A172 (cell line): ENCODE measurements at regions not wholly inside any gene's neighbourhood (a gene's known extent, or its start where the extent isn't known, plus 50 kb on each side); places are given as distances from the start of the nearest gene placed in this dataset.
A peak's percentile ranks its signal among the peaks of the same experiment; 100 is the strongest.

Experiments used
- DNase-seq: peaks from one replicate; pipeline ENCODE4 v3.0.0-alpha.2; 2015; ENCODE audit warnings: low spot score

GRCh38 chr3:159818399-159818798 lies 170.2 kb upstream of the IL12A start:
- no peak for DNase-seq

GRCh38 chr3:159818997-159819500 lies 169.6 kb upstream of the IL12A start:
- DNase-seq, result no peak

GRCh38 chr3:159819676-159820075 lies 169.0 kb upstream of the IL12A start:
- no peak for DNase-seq

DNA sequence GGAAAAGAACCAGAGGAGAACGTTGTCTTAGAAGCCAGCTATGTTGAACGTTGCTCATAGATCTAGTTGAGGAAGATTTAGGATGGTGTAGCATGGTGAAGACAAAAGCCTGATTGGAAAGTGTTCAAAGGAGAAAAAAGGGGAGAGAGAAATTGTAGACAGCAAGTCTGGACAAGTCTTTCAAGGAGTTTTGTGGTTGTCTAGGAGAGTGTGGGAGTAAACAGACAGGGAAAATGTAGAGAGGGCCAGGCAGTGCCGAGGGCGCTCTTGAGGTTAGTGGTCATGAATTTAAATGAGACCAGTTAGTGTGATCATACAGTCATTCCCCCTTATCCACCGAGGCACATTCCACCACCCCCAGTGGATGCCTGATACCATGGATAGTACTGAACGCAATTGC lies 167.5 kb upstream of the IL12A start:
- DNase-seq, result no peak

- no peak for DNase-seq
Observed at GRCh38 chr3:159821736-159822135, 166.9 kb upstream of the IL12A start.

DNA sequence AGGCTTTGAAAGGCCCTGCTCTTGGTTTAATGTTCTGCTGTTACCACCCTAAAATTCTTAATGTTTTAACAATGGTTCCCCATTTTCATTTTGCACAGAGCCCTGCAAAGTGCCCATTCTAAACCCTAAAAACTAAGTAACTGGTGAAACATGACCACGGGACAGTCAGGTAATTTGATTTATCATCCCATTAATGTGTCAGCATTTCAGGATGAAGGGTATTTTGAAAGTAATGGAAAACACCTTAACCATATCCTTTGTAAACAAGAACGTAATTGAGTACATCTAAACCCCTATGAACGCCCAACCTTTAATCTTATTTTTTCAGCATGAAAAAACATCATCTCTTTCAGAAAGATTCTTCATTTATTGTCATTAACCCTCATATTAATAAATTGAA lies 164.9 kb upstream of the IL12A start:
- DNase-seq, result no peak

DNA sequence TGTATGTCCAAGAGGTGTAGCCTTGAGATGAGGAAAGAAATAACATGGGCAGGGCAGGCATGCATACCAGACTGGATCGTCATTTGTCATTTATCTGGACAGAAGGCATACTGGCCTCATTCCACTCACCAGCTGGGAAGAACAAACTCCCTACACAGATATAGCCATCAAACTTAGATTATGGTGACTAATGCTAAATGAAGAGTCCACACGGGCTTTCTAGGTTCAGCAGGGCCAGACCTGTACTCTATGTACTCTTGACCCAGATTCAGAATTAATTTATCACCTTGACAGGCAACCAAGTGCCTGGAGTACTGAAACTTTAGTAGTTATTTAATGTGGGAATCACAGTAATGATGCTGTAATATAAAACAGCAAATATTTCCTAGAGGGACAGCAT lies 164.3 kb upstream of the IL12A start:
- DNase-seq, result peak; percentile 98

DNA sequence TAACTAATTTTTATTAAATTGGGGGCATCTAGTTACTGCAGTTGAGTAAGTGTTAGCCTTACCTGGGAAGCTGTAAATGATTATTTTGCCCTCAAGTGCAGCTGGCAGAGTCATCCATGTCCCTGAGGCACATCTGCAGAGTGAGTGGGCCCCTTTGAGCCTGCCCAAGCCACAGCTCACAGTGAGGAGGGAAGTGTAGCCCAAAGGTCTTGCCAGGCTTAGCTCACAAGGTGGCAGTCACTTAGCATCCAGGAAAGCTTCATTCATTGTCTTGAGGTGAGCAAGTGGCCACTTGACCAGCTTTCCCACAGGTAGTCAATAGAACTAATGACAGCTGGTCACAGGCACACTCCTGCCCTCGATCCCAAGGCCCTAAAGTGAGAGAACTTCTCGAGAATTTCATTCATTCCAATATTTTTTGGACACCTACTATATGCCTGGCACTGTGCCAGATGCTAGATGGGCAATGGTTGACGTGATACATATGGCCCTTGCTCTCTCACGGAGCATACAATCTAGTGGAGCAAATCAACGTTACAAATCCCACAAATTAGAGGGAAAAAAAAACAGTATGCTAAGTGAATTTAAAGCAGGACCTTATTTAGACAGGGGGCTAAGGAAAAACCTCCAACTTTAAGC lies 163.3 kb upstream of the IL12A start:
- no peak for DNase-seq

DNA sequence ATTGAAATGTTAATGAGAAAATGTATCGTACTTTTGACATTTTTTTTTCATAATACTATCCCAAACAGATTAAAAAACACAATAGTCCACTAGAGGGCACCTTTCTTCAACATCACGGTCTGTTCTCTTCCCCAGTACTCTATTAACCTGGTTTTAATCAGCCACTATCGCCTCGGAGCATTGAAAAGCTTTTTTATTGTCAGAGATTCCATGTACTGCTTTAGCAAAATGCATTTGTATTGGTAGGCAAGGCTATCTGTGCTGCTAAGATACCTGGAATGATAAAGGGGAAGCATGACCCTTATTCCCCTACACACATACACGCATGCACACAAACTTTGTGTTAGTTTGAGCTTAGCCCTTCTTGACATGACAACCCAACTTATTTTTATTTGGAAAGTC lies 160.1 kb upstream of the IL12A start:
- peak; percentile 62 for DNase-seq

GRCh38 chr3:159829056-159829455 lies 159.6 kb upstream of the IL12A start:
- DNase-seq, result no peak

DNA sequence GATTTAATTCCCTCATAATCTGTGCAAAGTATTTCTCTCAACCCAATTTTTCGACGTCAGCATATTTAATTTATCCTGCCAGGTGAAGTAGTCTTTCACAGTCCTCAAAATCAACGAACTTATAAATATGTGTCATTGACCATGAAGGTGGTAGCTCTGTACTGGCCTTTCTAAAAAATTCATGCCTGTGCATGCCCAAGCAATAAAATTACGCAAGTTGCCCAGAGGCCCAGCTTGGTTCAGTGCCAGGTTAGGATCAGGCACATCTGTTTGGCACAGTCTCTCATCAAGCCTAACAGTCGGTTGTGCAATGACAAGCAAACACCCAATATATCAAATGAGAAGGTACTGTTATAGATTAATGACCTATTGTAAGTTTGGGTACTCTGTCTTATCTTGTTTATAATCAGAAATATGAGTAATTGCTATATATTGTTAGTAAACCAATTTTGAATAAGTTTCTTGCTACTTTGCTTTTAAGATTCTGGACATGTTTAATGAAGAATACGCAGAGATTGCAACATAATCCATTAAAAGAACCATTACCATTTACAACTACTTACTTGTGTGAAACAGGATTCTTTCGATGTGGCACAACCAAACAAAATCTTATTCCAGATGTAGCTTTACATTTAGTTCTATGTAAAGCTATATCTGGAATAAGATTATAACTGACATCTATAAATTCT lies 159.0 kb upstream of the IL12A start:
- peak; percentile 66 for DNase-seq

DNA sequence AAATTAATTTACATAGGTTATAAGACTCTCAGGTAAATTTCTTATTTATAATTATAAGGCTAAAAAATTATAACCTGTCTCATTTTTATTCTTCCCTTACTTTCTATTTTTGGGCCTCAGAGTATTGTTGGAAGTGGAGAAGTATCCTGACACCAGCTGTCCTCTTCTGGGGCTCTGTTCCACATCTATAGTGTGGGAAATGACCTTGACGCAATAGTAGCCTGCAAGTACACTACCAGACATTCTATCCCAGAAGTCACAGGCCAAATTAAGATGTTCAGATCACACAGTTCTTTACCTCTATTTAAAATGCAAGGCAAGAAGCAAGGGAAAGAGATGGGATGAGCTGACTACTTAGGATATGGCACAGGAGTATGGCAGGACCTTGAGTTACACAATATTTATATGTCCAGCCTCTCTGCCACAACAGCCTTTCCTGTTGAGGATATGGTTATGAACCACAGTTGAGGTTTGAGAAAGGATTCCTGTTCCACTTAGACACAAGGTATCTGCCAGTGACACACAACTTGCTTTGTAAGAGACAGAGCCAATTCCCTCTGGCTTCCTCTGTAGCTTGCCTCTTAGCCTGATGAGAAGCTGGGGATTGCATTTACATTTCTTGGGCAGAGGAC lies 158.0 kb upstream of the IL12A start:
- no peak for DNase-seq

GRCh38 chr3:159831466-159831865 lies 157.2 kb upstream of the IL12A start:
- DNase-seq, result no peak

DNA sequence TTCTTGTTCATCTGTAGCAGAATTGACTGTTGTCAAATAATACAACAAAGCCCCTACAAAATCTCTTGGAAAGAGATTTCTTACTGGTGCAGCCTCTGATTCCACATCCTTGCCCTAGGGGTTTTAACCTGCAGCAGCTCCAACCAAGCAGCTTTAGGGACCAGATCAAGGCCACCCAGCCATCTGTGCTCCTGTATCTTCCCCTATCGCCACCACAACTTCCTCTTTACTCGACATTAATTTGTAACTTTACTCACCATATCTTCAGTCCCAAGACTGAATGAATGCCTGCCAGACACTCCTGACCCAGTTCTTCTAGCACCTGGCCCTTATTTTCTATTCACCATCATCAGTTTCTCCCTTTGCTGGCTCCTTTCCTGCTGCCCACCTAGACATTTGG lies 156.6 kb upstream of the IL12A start:
- DNase-seq, result no peak

DNA sequence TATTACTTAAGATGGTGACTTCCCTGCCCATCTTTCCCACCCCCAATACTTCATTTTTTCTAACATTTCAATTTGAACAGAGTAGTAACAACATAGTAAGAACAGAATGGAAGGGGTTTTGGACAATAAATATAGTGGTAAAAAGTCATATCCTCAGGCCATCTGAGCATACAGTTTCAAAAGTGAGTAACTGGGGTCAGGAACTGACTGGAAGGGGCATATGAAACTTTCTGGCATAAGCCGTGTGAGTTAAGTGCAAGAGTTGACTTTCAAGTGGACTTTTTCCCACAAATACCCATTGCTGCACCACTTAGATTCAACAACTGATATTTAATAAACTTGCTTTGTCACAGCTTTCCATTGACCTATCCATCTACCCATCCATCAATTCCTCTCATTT lies 153.5 kb upstream of the IL12A start:
- DNase-seq, result no peak

GRCh38 chr3:159837725-159838124 lies 150.9 kb upstream of the IL12A start:
- DNase-seq, result no peak

DNA sequence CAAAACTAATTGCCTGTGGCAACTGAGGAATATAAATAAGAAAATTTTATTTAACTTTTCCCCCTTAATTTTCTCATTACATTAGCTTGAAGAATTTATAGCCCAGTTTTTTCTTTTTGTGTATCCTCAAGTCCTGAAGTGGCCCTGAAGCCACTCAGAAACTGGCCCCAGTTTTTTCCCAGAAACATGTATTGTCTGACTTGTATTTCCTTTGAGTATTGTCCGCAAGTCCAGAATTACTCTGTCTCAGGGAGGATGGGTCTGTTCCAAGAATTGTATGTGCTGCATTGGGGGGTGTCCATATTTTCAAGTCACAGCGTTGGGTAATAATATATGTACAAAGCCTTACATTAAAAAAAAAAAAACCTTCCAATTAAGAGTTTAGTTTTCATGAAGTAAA lies 149.7 kb upstream of the IL12A start:
- no peak for DNase-seq

- DNase-seq, result no peak
Observed at GRCh38 chr3:159839561-159840379, 148.9 kb upstream of the IL12A start, which contains the start of gene SCHIP1. TSS of gene SCHIP1 (plus strand) at chr3:159839861.

DNA sequence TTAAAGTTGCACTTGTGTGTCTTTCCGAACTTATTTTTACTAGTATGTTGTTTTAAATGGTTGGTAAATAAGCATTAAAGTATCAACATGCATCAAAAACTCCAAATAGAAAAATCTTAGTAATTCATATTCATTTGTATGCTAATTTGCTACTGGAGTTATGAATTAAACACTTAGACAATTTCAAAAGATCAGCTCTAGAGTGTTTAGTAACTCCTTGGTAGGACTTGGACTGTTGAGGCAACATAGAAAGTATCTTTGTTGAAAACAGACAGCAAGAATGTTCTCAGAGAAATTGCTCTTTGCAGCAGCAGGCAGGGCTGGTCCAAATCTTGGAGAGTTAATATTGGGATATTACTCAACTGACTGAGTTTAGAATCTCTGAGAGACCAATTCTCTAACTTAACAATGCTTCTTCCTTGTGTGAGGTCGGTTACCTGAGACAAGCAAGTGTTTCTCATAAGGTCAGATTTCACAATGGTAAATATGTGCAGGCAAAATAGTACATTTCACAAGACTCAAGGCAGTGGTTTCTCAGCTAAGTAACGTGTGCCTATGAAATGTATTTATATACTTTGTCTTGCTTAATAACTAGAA lies 147.8 kb upstream of the IL12A start:
- DNase-seq, result no peak

- no peak for DNase-seq
Observed at GRCh38 chr3:159841766-159842165, 146.9 kb upstream of the IL12A start.

DNA sequence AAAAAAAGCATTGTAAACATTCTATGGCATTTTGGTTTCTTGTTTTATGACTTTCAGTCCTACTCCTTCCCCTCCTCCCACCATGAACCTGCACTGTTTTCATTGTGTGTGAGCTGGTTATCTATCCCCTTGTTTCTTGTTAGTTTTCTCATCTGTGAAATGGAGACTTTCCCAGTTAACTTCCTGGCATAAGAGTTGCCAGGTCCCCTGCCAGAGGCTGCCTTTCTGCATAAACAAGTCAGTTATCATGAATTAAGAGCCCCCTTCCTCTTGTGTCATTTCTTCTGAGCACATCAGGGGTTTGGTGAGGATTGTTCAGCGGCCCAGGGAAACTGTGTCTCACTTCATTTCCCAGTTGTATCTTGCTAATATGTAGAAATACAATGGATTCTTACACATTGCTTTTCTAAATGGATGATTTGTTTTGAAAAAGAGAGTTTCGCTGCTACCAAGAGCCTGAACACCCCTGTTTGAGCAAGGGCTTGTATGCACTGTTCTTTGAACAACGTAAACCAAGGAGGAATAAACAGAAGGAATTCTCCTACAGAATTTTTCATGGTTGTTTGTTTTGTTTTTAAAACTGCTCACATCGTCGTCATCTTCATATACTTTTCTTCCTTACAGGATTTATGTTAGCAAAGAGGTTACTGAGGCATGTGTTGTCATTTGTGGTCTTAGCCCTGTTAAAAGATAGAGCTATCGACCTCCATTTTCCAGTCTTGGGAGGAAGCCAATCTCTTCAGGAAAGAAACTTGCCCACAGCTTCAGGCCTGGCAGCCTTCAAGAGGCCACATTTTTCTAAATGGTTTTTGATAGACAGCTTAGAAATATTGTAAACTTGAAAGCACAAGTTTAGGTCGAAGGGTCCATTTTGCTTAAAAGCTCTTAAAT lies 144.6 kb upstream of the IL12A start:
- no peak for DNase-seq
